CD4-positive, alpha-beta T cell treated with Interleukin-21 for 1 hour (primary cell): ENCODE measurements at regions not wholly inside any gene's neighbourhood (a gene's known extent, or its start where the extent isn't known, plus 50 kb on each side); places are given as distances from the start of the nearest gene placed in this dataset.

Experiments used
- DNase-seq: peaks from one replicate; pipeline ENCODE4 v3.0.0-alpha.2; 2020

DNA sequence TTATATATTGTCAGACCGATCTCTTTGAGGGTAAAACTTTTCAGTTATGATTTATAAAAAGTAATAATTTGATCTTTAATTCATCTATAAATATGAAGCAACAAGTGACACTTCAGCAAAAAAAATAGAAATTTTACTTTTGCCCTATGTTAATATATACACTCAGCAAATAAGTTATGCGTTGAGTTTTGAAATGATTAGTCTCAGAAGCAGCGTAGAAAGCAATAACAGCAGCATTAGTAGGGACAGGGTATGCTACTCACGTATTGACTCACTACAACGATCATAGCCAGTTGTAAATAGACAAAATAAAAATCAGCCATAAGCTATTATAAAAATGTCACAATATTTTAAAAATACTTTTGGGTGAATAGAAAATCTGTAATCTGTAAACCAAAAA, 1229.2 kb downstream of the ADGRL3 start:
- DNase-seq, result no peak

DNA sequence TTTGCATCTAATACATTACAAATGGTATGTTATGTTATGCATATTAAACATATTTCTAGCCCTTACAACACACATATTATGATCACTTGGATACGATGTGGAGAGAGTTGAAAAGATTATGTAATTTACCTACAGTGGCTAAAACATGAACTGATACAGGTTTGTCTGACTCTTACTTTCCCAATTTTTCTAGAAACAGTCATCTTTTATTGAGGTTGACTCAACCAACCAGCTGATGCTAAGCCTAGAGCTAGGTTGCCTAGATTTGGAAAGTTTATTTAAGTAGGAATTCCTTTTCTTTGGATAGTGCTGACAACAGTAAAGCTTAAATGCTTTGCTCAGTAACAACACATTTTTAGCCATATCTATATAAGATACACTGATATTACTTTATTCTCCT, 1215.1 kb downstream of the ADGRL3 start:
- no peak for DNase-seq

DNA sequence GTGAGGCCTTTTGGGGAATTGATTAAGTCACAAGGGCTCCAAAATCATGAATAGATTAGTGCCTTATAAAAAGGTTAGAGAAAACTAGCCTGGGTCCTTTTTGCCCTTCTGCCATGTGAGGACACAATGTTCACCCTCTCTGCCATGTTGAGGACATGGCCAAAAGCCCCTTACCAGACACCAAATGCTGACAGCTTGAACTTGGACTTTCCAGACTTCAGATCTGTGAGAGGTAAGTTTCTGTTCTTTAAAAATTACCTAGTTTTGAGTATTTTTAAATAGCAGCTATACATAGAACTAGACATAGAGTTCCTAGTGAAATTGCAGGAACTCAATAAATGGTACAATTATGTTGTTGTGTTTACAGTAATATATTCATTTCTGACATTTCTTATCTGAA, 1214.4 kb downstream of the ADGRL3 start:
- no peak for DNase-seq

DNA sequence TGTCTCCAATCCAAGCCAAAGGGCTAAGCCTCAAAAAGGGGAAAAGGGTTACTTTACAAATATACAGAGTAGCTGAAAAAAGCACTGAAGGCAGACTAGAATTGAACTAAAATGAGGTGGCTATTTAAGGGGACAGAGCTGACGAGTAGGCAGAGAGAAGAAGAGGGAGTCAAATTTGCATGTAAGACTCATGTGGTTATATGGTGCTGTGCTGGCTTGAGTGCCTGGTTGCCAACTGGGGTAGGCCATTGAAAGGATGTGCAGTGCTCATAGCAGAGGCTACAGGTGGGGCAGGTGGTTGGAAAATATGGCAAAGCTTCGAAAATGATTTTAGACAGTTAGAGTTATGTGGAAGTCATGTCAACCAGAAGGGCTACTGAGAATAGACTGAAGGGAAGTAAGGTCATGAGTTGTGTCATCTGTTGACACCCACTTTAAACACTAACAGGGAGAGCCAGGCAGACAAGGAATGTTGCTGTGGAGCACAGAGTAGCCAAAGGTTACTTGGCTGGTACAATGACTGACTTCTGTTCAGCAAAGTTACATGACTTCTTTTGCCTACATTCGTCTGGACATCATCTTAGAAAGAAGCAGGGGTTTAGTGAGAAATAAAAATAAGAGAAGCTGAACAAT, 1210.4 kb downstream of the ADGRL3 start:
- DNase-seq, result no peak

DNA sequence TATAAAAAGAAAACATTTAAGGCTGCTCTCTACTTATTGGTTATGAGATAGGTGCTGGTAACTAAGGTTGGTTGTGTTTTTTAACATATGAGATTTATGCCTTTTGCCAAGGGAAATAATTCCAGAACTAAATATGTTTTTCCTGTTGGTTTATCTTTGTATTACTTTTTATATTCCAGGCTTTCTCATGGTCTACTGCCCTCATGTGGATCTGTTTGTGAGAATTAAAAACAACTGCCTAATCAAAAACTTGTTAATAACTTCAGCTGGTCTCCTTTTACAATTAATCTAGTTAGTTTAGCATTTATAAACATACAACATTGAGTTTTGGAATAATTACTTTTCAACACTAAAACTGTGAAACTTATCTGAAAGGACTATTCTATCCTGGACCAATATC, 1208.3 kb downstream of the ADGRL3 start:
- no peak for DNase-seq

DNA sequence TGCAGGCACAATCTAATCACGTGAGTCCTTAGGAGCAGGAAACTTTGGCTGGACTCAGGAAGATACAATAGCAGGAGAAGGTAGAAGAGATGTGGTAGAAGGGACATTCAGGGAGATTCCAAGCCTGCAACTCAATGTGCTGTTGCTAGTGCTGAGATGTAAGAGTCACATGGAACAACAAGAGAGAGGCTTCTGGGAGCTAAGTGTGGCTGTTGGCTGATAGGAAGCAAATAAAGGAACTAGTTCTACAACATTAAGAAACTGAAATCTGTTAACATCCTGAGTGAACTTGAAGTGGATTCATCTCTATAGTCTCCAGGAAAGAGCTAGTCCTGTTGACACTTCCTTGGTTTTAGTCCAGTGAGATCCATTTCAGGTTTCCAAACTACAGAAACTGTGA, 1207.4 kb downstream of the ADGRL3 start:
- DNase-seq, result no peak

DNA sequence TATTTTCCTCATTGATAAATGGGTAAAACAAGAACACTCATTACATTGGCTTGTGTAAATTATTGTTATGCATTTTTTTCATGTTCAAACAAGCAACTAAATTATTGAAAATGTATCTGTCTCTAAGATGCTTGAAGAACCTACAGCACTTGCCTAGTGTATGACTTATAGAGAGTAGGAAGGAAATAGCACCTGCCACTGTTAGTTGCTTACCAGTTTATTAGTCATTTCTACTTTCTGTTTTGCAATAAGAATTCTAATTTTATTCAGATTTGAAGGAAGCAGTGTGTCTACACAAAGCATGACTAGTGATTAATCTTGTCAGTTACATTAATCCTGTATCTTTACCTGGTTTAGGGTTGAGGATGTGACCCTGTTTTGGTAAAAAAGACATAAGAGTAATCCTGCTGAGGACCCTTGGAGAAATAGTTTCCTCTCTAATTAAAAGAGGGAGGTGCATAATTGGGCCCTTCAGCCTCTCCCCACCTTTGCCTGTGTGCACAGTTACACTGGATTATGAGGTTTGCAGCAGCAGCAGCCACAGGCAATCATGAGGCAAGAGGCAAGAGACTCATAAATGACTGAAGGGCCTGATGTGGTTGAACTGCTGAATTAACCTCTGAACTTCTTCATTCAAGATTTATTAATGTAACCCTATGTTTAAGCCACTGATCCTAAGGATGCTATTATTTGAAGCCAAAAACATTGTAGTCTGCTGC, 1202.1 kb downstream of the ADGRL3 start:
- no peak for DNase-seq

DNA sequence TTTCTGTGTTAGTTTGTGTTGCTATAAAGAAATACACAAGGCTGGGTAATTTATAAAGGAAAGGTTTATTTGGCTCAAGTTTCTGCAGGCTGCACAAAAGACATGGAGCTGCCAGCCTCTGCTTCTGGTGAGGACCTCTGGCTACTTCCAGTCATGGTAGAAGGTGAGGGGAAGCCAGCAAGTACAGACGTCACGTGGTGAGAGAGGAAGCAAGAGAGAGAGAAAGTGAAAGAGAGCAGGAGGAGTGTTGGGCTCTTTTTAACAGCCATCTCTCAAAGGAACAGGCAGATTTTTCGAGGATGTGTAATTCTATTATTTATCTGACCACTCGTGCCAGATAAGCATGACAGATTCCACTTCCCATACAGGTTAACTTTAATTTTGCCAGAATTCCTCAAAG, 1199.1 kb downstream of the ADGRL3 start:
- no peak for DNase-seq

DNA sequence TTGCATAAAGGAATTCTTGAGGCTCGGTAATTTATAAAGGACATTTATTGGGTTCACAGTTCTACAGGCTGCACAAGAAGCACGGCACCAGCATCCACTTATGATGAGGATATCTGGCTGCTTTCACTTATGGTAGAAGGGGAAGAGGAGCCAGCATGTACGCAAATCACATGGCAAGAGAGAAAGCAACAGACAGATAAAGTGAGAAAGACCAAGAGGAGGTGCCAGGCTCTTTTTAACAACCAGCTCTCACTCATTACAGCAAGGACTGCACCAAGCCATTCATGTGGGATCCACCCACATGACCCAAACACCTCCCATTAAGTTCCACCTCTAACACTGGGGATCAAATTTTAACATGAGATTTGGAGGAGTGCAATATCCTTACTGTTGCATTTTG, 1198.2 kb downstream of the ADGRL3 start:
- no peak for DNase-seq

DNA sequence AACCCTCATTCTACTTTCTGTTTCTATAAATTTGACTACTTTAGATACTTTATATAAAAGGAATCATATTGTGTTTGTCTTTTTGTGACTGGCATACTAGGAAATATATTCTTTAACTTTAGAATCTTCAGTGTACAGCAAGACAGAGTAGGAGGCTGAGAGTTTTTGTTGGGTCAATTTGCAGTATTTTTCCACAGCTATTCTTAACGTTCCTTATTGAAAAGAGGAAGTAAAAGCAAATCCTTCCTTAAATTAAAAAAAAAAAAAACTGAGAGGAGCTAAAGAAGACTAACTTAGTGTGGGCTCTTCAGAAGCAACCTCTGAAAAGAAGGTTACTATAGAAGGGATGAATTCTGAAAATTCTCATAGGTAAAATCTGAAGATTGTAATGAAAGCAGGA, 1194.6 kb downstream of the ADGRL3 start:
- no peak for DNase-seq

DNA sequence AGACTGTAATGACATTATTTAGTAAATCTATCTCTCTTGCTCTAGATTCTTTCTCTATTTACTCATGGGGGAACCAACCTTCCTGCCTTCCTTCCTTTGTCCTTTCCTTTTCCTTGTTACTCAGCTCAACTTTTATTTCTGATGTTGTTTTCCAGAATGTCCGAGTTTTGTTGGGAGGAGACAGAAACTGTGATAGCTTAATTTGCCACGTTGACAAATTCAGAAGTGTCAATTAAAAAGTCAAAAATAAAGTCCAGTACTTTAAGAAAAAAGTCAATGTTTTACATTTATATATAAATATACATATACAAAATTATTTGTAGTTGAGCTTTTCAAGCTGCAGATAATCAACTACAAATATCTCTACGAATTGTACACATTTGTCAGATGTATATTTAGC, 1187.7 kb downstream of the ADGRL3 start:
- DNase-seq, result no peak

DNA sequence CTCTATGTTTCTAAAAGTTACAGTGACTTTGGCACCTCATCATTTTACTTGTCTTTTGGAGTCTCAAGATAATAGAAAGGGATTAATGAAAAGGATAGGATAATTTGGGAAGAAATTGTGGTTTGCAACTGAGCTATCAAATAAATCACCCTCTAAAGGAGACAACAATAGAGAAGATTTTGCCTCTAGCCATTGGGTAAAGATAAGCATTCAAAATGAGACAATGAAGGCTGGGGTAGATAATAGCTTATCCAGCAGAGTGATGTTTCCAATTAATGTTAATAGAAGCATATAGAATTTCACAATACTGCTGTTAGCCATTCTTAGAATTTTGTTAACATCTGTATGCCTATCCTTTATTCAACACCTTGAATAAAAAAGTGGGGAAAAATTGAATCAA, 1177.6 kb downstream of the ADGRL3 start:
- no peak for DNase-seq

DNA sequence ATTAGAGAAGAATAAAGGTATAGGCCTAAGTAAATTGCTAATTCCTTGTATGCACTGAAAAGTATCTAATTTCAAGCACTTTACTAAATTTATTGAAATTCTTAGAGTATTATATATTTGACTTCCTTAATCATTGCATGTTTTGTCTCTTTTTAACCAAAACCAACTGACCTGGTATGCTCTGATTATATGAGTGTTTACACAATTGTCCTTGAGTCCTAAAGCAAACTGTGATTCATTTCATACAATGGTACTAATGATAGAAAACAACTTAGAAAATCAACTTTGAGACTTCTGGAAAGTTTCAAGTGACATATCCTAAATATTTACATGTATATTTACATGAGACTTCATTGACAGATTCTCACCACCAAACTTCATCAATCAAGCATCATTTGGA, 1177.1 kb downstream of the ADGRL3 start:
- DNase-seq, result no peak

DNA sequence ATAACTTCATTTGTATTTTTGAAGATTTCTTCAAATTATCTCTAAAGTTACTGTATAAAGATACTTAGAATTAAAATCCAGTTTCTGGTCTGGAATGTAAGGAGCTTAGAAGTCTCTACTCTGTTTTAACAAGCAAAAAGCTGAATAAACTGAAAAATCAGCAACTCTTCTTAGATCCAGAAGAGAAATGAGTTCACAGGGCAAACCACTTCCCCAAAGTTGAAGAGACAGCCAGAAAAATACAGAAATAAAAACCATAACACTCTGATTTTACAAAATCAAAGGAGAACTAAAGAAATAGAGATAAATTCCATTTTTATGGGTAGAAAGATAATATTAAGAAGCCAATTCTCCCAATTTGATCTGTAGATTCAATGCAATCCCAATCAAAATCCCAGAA, 1166.8 kb downstream of the ADGRL3 start:
- DNase-seq, result no peak

DNA sequence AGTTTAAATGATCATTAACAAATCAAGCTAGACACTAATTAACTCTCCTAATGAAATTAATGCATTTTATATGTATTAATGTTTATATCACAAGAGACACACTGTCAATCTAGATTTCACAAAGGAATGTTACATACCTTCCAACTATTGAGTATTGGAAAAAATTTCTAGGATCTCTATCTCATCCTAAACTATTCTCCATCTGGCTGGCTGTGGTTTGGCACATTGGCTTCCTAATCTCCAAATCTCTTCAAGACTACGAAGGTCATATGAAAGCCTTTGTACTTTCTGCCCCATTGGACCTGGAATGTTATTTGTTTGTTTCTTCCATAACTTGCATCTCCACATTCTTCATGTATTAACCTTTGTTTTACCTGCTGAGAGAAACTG, 1160.0 kb downstream of the ADGRL3 start:
- no peak for DNase-seq

DNA sequence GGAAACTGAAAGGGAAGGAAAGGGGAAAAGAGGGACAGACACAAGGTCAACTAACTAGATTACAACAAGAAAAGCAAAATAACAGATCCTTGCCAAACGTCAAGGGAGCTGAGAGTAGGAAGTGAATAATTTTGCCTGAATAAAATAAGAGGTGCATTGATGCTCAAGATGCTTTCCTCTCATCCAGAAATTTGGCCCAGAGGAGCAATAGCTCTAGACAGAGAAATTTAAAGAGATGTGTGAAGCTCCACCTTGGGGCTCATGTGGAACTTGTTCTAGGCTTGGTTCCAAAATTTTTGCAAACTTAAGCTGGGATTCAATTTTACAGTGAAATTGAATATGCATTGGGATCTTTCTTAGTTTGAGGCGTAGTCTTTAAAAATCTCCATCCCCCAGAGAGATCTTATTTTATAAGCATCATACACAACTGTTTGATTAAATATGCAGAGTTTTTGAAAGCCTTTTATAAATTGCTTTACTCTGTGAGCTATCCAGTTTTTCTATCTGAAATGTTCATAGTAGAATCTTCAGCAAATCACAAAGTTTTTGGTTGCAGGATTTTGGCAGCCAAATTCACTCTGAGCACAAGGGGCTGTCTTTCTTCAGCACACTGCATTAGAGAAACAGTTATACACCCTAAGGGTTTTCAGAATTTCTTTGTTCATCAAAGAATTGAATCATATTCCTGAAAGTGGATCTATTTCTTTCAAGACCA, 1159.5 kb downstream of the ADGRL3 start:
- DNase-seq, result no peak

DNA sequence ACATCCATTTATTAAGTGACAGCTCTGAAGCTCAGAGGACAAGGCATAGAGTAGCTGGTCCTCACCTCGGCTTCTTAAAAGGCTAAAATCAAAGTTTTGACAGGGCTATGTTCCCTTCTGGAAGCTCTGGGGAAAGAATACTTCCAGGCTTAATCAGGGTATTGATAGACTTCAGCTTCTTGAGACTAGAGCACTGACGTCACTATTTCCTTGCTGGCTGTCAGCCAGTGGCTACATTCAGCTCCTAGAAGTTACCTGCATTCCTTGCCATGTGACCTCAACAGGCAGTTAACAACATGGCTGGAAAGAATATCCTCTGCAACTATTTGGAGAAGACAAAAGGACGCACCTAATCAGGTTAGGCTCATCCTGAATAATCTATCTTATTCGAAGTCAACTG, 1144.8 kb downstream of the ADGRL3 start:
- no peak for DNase-seq

DNA sequence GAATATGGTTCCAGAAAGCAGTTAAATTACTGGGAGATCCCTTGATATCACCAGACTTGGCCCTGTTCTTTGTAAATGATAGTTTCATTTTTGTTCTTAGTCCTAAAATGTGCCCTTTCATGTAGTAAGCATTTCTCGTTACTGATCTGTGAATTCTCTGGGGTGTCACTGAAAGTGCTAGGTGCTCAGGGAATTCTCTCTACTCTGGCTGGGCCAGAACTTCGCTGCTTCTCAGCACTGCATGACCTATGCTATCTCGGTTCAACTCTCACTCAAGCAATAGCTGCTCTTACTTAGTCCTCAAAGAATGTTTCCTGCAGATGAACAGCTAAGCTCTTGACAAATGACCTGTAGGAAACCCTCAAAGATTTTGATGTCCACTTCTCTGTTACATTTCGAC, 1144.3 kb downstream of the ADGRL3 start:
- DNase-seq, result no peak

DNA sequence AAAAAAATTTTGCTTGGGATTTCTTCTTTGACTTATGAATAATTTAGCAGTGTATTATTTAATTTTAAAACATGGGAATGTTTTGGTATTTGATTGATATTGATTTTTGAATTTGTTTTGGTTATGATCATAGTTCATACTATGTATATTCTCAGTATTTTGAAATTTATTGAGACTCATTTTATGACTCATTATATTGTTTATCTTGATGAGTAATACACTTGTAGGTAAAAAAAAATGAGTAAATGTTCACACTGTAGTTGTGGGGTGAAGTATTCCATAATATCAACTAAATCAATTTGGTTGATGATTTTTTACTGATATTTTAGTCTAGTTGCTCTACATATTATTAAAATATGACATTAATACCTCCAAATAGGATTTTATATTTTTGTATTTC, 1142.2 kb downstream of the ADGRL3 start:
- DNase-seq, result no peak

DNA sequence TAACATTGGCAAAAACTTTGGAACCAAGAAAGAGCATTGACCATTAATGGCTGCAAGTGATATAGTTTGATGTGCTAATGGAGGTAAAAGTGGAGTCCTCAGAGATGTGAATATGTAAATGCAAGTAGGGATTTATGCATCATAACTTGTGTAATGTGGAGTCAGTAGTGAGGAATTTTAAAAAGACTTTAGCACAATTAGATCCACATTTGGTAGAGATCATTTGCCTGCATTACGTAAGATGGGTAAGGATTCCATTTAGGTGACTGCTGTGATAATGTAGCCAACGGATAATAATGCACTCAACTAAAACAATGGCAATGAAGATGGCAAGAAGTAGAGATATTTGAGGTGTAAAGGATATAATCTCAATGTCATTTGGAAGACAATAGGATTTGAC, 1128.4 kb downstream of the ADGRL3 start:
- no peak for DNase-seq

DNA sequence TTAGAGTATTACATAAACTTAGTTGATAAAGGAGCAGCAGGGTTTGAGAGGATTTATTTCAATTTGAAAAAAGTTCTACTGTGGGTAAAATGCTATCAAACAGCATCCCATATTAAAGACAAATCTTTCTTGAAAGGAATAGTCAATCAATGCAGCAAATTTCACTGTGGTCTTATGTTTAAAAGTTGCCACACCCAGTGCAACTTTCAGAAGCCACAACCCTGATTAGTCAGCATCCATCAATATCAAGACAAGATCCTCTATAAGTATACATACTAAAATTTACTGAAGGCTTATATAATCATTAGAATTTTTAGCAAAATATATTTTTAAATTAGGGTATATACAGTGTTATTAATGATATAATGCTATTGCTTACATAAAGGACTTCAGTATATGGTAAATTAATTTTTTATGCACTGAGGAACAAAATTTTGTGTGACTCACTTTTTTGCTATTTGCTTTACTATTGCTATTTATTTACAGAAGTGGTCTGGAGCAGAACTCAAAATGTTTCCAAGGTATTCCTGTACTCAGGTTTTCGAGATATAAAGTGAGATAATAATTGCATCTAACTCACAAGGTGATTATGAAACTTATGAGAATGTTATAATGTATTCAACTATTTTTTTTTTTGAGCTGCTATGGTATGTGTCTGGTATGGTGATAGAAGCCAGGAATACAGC, 1127.6 kb downstream of the ADGRL3 start:
- DNase-seq, result no peak

DNA sequence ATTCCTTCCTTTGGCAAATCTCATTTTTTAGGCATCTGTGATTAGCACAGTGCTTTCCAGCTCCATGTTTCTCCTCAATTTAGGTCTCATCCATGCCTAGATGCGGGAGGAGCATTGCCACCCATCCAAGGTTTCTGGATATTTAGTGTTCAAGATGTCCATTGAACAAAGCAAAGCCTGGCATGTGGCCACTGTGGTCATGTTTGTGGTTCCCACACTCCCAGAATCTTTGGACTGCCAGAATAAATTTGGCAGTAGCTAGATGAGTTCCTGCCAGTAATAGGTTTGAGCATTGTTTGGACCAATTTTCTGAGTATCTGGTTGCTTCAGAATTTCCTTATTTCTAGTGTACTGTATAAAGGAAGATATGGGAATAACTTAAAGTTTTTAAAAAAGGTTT, 1124.1 kb downstream of the ADGRL3 start:
- DNase-seq, result no peak

DNA sequence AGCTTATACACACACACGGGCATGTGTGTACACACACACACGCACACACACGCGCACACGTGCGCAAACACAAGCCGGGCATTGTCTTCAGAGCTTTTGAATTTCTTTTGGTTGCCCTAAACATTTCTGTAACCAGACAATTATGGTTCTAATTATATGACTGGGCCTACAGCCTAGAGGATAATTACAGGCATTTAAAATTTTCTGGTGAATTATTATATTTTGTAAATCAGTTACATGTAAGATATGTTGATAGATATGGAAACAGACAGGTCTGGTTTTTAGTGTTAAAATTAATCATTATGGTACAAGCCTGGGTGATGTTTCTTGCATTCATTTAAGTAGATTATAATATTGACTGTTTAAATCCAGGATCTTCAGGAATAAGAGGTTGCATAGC, 1120.5 kb downstream of the ADGRL3 start:
- DNase-seq, result no peak

DNA sequence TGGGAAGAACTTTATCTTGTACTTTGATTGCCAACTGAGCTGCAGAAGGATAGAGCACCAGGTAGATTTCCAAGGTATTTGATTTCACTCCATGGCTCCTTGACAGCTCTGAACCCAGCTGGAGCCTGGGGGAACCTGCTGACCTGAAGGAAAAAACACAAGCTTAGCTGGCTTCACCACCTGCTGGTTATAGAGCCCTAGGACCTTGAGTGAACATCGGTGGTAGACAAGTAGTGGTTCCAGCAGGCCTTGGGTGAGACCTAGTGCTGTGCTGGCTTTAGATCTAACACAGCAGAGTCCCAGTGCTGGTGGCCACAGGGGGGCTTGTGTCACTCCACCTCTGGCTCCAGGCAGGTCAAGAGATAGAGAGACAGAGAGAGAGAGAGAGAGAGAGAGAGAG, 1102.6 kb downstream of the ADGRL3 start:
- DNase-seq, result no peak
